Spinal cord (tissue), 9 donors: ENCODE measurements at regions not wholly inside any gene's neighbourhood (a gene's known extent, or its start where the extent isn't known, plus 50 kb on each side); places are given as distances from the start of the nearest gene placed in this dataset.

ENCODE experiments used
- DNase-seq, 6 donors: peaks; one replicate each; pipeline versions ENCODE4 v3.0.0 to v3.0.0-alpha.2; 2013 to 2015; ENCODE audit warnings: low spot score in 6 of 6, low read depth in 4 of 6
- H3K27ac ChIP-seq: one replicate; pipeline ENCODE4 v1.5.1; 2013; ENCODE audit warnings: low read depth, low read length, control low read depth
- H3K27me3 ChIP-seq: one replicate; pipeline ENCODE4 v1.6.1; 2013; ENCODE audit warnings: low read length; ENCODE audit not compliant: control insufficient read depth, insufficient read depth
- H3K36me3 ChIP-seq: one replicate; pipeline ENCODE4 v1.6.1; 2013; ENCODE audit warnings: low read length; ENCODE audit not compliant: control insufficient read depth, insufficient read depth
- H3K4me1 ChIP-seq: one replicate; pipeline ENCODE4 v1.6.1; 2013; ENCODE audit warnings: low read length; ENCODE audit not compliant: control insufficient read depth, insufficient read depth
- H3K4me3 ChIP-seq: one replicate; pipeline ENCODE4 v1.5.1; 2013; ENCODE audit warnings: low read depth, low read length, control low read depth
- H3K9me3 ChIP-seq: one replicate; pipeline ENCODE4 v1.6.1; 2013; ENCODE audit warnings: low read length; ENCODE audit not compliant: control insufficient read depth, insufficient read depth
- WGBS: methylation state at CpG from one replicate; pipeline ENCODE4 v1.1.5; 2013; ENCODE audit warnings: missing lambda C conversion rate; ENCODE audit not compliant: insufficient coverage; 5-methylcytosine and 5-hydroxymethylcytosine counted together
- donor health status: healthy.

- Histone ChIP-seq H3K36me3 (no peaks in the 10 kb centered on the region), H3K4me3 (no peak overlapping the region), H3K27ac (no peak overlapping the region), H3K9me3 (no peaks in the 10 kb centered on the region), H3K27me3 (no peaks in the 10 kb centered on the region), H3K4me1 (no peaks in the 10 kb centered on the region)
- no CpG with 5 or more reads among the region's 2 CpGs for WGBS
- no peak for DNase-seq
Observed at GRCh38 chr18:25962919-25963318, 127.5 kb downstream of the SS18 start.

GRCh38 chr18:25962176-25962575, 128.2 kb downstream of the SS18 start:
- no peaks in the 10 kb centered on the region for H3K4me1 ChIP-seq
- H3K27ac ChIP-seq = no peak overlapping the region
- H3K27me3 ChIP-seq = no peaks in the 10 kb centered on the region
- DNase-seq = no peak
- H3K36me3 ChIP-seq = no peaks in the 10 kb centered on the region
- H3K4me3 ChIP-seq = no peak overlapping the region
- WGBS = 89% methylated on average over 2 of the region's 4 CpGs
- no peaks in the 10 kb centered on the region for H3K9me3 ChIP-seq

GRCh38 chr18:25957017-25957416, 133.4 kb downstream of the SS18 start:
- H3K36me3 ChIP-seq = no peaks in the 10 kb centered on the region
- no peaks in the 10 kb centered on the region for H3K4me1 ChIP-seq
- WGBS = 86% methylated on average over 2 of the region's 4 CpGs
- H3K9me3 ChIP-seq = no peaks in the 10 kb centered on the region
- DNase-seq = no peak
- H3K4me3 ChIP-seq = no peak overlapping the region
- H3K27ac ChIP-seq = no peak overlapping the region
- no peaks in the 10 kb centered on the region for H3K27me3 ChIP-seq

GRCh38 chr18:25953111-25953510, 137.3 kb downstream of the SS18 start:
- Histone ChIP-seq H3K27me3 (no peaks in the 10 kb centered on the region), H3K4me3 (no peak overlapping the region), H3K27ac (no peak overlapping the region), H3K36me3 (no peaks in the 10 kb centered on the region), H3K4me1 (no peaks in the 10 kb centered on the region), H3K9me3 (no peaks in the 10 kb centered on the region)
- DNase-seq = no peak
- WGBS = 89% methylated on average over 2 of the region's 4 CpGs

GRCh38 chr18:25950321-25950720, 140.1 kb downstream of the SS18 start:
- Histone ChIP-seq H3K9me3 (no peaks in the 10 kb centered on the region), H3K27me3 (no peaks in the 10 kb centered on the region), H3K27ac (no peak overlapping the region), H3K4me1 (no peaks in the 10 kb centered on the region), H3K4me3 (no peak overlapping the region), H3K36me3 (no peaks in the 10 kb centered on the region)
- WGBS = no CpG with 5 or more reads among the region's 2 CpGs
- no peak for DNase-seq

GRCh38 chr18:25946540-25946939, 143.9 kb downstream of the SS18 start:
- H3K4me1 ChIP-seq = no peaks in the 10 kb centered on the region
- H3K9me3 ChIP-seq = no peaks in the 10 kb centered on the region
- H3K4me3 ChIP-seq = no peak overlapping the region
- H3K36me3 ChIP-seq = no peaks in the 10 kb centered on the region
- no peak overlapping the region for H3K27ac ChIP-seq
- WGBS = 67% methylated on average over 1 of the region's 1 CpG
- no peak for DNase-seq
- H3K27me3 ChIP-seq = no peaks in the 10 kb centered on the region

- WGBS = 100% methylated on average over 1 of the region's 1 CpG
- H3K36me3 ChIP-seq = no peaks in the 10 kb centered on the region
- no peaks in the 10 kb centered on the region for H3K4me1 ChIP-seq
- DNase-seq = no peak
- no peak overlapping the region for H3K27ac ChIP-seq
- H3K9me3 ChIP-seq = no peaks in the 10 kb centered on the region
- H3K27me3 ChIP-seq = no peaks in the 10 kb centered on the region
- no peak overlapping the region for H3K4me3 ChIP-seq
Observed at GRCh38 chr18:25935356-25935755, 155.1 kb downstream of the SS18 start.

- H3K4me3 ChIP-seq = no peak overlapping the region
- no peaks in the 10 kb centered on the region for H3K4me1 ChIP-seq
- no CpG with 5 or more reads among the region's 1 CpG for WGBS
- no peaks in the 10 kb centered on the region for H3K36me3 ChIP-seq
- DNase-seq = no peak
- H3K27me3 ChIP-seq = no peaks in the 10 kb centered on the region
- no peak overlapping the region for H3K27ac ChIP-seq
- no peaks in the 10 kb centered on the region for H3K9me3 ChIP-seq
Observed at GRCh38 chr18:25931126-25931525, 159.3 kb downstream of the SS18 start.

GRCh38 chr18:25929787-25930186, 160.6 kb downstream of the SS18 start:
- Histone ChIP-seq H3K4me3 (no peak overlapping the region), H3K27ac (no peak overlapping the region), H3K27me3 (no peaks in the 10 kb centered on the region), H3K36me3 (no peaks in the 10 kb centered on the region), H3K4me1 (no peaks in the 10 kb centered on the region), H3K9me3 (no peaks in the 10 kb centered on the region)
- WGBS = no CpG with 5 or more reads among the region's 2 CpGs
- DNase-seq = no peak

GRCh38 chr18:25927830-25928229, 162.6 kb downstream of the SS18 start:
- Histone ChIP-seq H3K27me3 (no peaks in the 10 kb centered on the region), H3K4me1 (no peaks in the 10 kb centered on the region), H3K9me3 (no peaks in the 10 kb centered on the region), H3K4me3 (no peak overlapping the region), H3K36me3 (no peaks in the 10 kb centered on the region), H3K27ac (no peak overlapping the region)
- 79% methylated on average over 2 of the region's 2 CpGs for WGBS
- DNase-seq = peak in 1 of 6 donors; percentile 39
